Endothelial cell of umbilical vein (primary cell): ENCODE measurements at regions not wholly inside any gene's neighbourhood (a gene's known extent, or its start where the extent isn't known, plus 50 kb on each side); places are given as distances from the start of the nearest gene placed in this dataset.
"Not testable (repeated sequence)": the region's sequence is repeated elsewhere in the genome, so short reads cannot be mapped to it uniquely, and the experiment has no call there.

Experiments used
- BruUV-seq: library from RNA; stranded (reverse); fragments of 400-500 nt; replicated peaks from 2 replicates; lab custom pipeline; 2021; lab: Mats Ljungman, UMichigan
- CTCF ChIA-PET: fragments of 300-600, 350-600 bp; sonication (Branson Sonifier 250); formaldehyde crosslinking; loops from one replicate; lab custom pipeline; 2021; ENCODE audit warnings: antibody characterized with exemption, inconsistent platforms; lab: Charles Lee
- POLR2A ChIA-PET: fragments of 300-600, 350-600 bp; sonication (Branson Sonifier 250); formaldehyde crosslinking; loops from one replicate; lab custom pipeline; 2021; ENCODE audit warnings: antibody characterized with exemption, inconsistent platforms; lab: Charles Lee
- DNase-seq: peaks from one replicate; pipeline ENCODE4 v3.0.0-alpha.2; 2011; ENCODE audit warnings: low read depth, low spot score
- FAIRE-seq: peaks from 2 replicates; lab custom pipeline; 2011; peaks lifted over from hg19 to GRCh38; lab: Jason Lieb, UNC
- H2AFZ ChIP-seq: 2 replicates; pipeline ENCODE4 v1.6.0; 2012; ENCODE audit warnings: low read depth, low read length, control low read depth, inconsistent platforms
- H3K27ac ChIP-seq: 2 replicates; pipeline ENCODE4 v1.5.1; 2011; ENCODE audit warnings: low read depth, mild to moderate bottlenecking, control low read depth, low read length, moderate library complexity; ENCODE audit not compliant: insufficient read depth
- H3K27me3 ChIP-seq, 2 experiments: 2 replicates each; pipeline versions ENCODE4 v1.6.0 to v1.6.1; 2011; ENCODE audit warnings: low read length in 2 of 2, mixed read lengths in 1 of 2; ENCODE audit not compliant: control insufficient read depth in 2 of 2, insufficient read depth in 2 of 2
- H3K36me3 ChIP-seq, 2 experiments: 2 replicates in 1 of 2; 3 replicates in 1 of 2; pipeline ENCODE4 v1.5.1; 2011; ENCODE audit warnings: low read length in 2 of 2, mild to moderate bottlenecking in 1 of 2, moderate library complexity in 1 of 2; ENCODE audit not compliant: control insufficient read depth in 2 of 2, insufficient read depth in 2 of 2; ENCODE audit errors: extremely low read depth in 1 of 2
- H3K4me1 ChIP-seq: 3 replicates; pipeline ENCODE4 v1.5.1; 2011; ENCODE audit warnings: mild to moderate bottlenecking, low read length; ENCODE audit not compliant: control insufficient read depth, insufficient read depth; ENCODE audit errors: extremely low read depth
- H3K4me2 ChIP-seq: 2 replicates; pipeline ENCODE4 v1.6.1; 2011; ENCODE audit warnings: low read length, control low read depth, mixed read lengths; ENCODE audit not compliant: insufficient read depth
- H3K4me3 ChIP-seq, 3 experiments: fragments of 200-600 bp in 1 of 3; sonication (generic), shearing (Covaris generic) in 1 of 3; replicated peaks in 1 of 3; 2 replicates each; pipeline ENCODE4 v1.5.1; 2011 to 2016; ENCODE audit warnings: control low read depth in 3 of 3, low read length in 3 of 3, mild to moderate bottlenecking in 2 of 3, inconsistent platforms in 1 of 3, low read depth in 1 of 3, moderate library complexity in 1 of 3; ENCODE audit not compliant: insufficient read depth in 1 of 3
- H3K79me2 ChIP-seq: 2 replicates; pipeline ENCODE4 v1.6.0; 2012; ENCODE audit warnings: low read length, inconsistent platforms; ENCODE audit not compliant: control insufficient read depth, insufficient read depth
- H3K9ac ChIP-seq: replicated peaks from 2 replicates; pipeline ENCODE3; 2011; ENCODE audit warnings: low read length, control low read depth; ENCODE audit not compliant: insufficient read depth; ENCODE audit errors: extremely low read depth
- H3K9me1 ChIP-seq: replicated peaks from 3 replicates; pipeline ENCODE4 v1.6.0; 2011; ENCODE audit warnings: mild to moderate bottlenecking, low read length; ENCODE audit not compliant: control insufficient read depth, insufficient read depth; ENCODE audit errors: extremely low read depth
- H3K9me3 ChIP-seq: replicated peaks from 2 replicates; pipeline ENCODE4 v1.5.1; 2012; ENCODE audit warnings: low read length, inconsistent platforms; ENCODE audit not compliant: control insufficient read depth, insufficient read depth
- H4K20me1 ChIP-seq: replicated peaks from 2 replicates; pipeline ENCODE3; 2011; ENCODE audit warnings: mild to moderate bottlenecking, low read length; ENCODE audit not compliant: control insufficient read depth, insufficient read depth; ENCODE audit errors: extremely low read depth
- CTCF ChIP-seq, 2 donors: IDR thresholded peaks; 1 replicate in 1 of 2; 2 replicates in 1 of 2; pipeline ENCODE4 v1.5.1; 2011; ENCODE audit warnings: low read length in 2 of 2, mild to moderate bottlenecking in 2 of 2, moderate library complexity in 2 of 2, control low read depth in 1 of 2, inconsistent platforms in 1 of 2, low read depth in 1 of 2; ENCODE audit not compliant: insufficient read depth in 1 of 2; ENCODE audit errors: extremely low read depth in 1 of 2
- EZH2 ChIP-seq: IDR thresholded peaks from 2 replicates; pipeline ENCODE4 v1.6.1; 2012; ENCODE audit warnings: borderline replicate concordance, low read depth, mild to moderate bottlenecking, moderate library complexity, low read length, inconsistent platforms; ENCODE audit not compliant: severe bottlenecking
- FOS ChIP-seq: IDR thresholded peaks from 2 replicates; pipeline ENCODE4 v1.6.1; 2011; ENCODE audit warnings: mild to moderate bottlenecking, low read length, moderate library complexity, borderline replicate concordance; ENCODE audit not compliant: insufficient read depth
- GATA2 ChIP-seq: IDR thresholded peaks from 2 replicates; pipeline ENCODE4 v1.7.0; 2011; ENCODE audit warnings: low read depth, mild to moderate bottlenecking, moderate library complexity, mixed read lengths, low read length; ENCODE audit not compliant: insufficient read length, insufficient read depth
- JUN ChIP-seq: IDR thresholded peaks from 2 replicates; pipeline ENCODE4 v1.6.1; 2011; ENCODE audit warnings: borderline replicate concordance, low read depth; ENCODE audit not compliant: insufficient read length, insufficient read depth
- MAX ChIP-seq: IDR thresholded peaks from 2 replicates; pipeline ENCODE4 v1.6.1; 2011; ENCODE audit not compliant: insufficient read depth, insufficient read length
- MYC ChIP-seq: IDR thresholded peaks from one replicate; pipeline ENCODE4 v1.6.1; 2011; ENCODE audit warnings: mild to moderate bottlenecking, low read depth, low read length
- POLR2A ChIP-seq: IDR thresholded peaks from 2 replicates; pipeline ENCODE4 v1.6.1; 2012; ENCODE audit warnings: low read depth, mild to moderate bottlenecking, control low read depth, low read length
- POLR2AphosphoS5 ChIP-seq: IDR thresholded peaks from 2 replicates; pipeline ENCODE4 v1.6.1; 2012; ENCODE audit warnings: low read depth, mild to moderate bottlenecking, control low read depth, low read length, moderate library complexity; ENCODE audit not compliant: insufficient read depth
- dilution Hi-C: fragments of 300-500 bp; cut with MboI; formaldehyde crosslinking; loops from one replicate; pipeline ENCODE4 v1.15.0; 2019; ENCODE audit warnings: low sequenced_read_pairs; ENCODE audit not compliant: extremely low pct_ligation_motif_present
- intact Hi-C: fragments of 100-400 bp; cut with micrococcal nuclease; formaldehyde crosslinking; loops from one replicate; pipeline ENCODE4 v1.10.0; 2022

GRCh38 chr11:34817812-34818211 lies 98.4 kb downstream of the APIP start:
- FAIRE-seq, dilution Hi-C loops, H4K20me1 ChIP-seq, H3K9me3 ChIP-seq, H3K27ac ChIP-seq, H3K27me3 ChIP-seq, H3K9ac ChIP-seq, DNase-seq, H3K4me1 ChIP-seq, H3K9me1 ChIP-seq, H3K79me2 ChIP-seq, BruUV-seq, intact Hi-C loops, H3K36me3 ChIP-seq, H2AFZ ChIP-seq, CTCF ChIA-PET, H3K4me3 ChIP-seq, H3K4me2 ChIP-seq, POLR2A ChIA-PET: not testable (repeated sequence)

- Histone ChIP-seq H4K20me1 (no peaks in the 10 kb centered on the region), H3K9me3 (no peaks in the 10 kb centered on the region), H3K4me3 (no peak overlapping the region), H3K4me2 (no peak overlapping the region), H3K9ac (no peak overlapping the region), H3K79me2 (no peaks in the 10 kb centered on the region), H3K4me1 (no peaks in the 10 kb centered on the region), H3K36me3 (no peaks in the 10 kb centered on the region), H3K9me1 (no peaks in the 10 kb centered on the region), H2AFZ (no peak overlapping the region), H3K27ac (no peak overlapping the region), H3K27me3 (no peaks in the 10 kb centered on the region)
- ChIA-PET CTCF (no interaction called here), POLR2A (no interaction called here)
- FAIRE-seq (no peak), DNase-seq (no peak)
- TF ChIP-seq MYC = no peak
- no peak for TF ChIP-seq EZH2
- no peak for TF ChIP-seq JUN
- TF ChIP-seq FOS = no peak
- TF ChIP-seq GATA2 = no peak
- TF ChIP-seq CTCF (IDR thresholded peaks at IDR 0.05; ENCODE audit: extremely low read depth in 1 of 2, insufficient read depth in 1 of 2, low read depth in 1 of 2, low read length in 2 of 2) = no peak
- no peak for TF ChIP-seq MAX
- no peak for TF ChIP-seq POLR2AphosphoS5
- TF ChIP-seq POLR2A = no peak
- dilution Hi-C loops (no loop called here), intact Hi-C loops (no loop called here)
- no TSS peak for BruUV-seq
Measured at GRCh38 chr11:34816698-34817213, 99.4 kb downstream of the APIP start.
